GM23338 (cell line): ENCODE measurements at regions not wholly inside any gene's neighbourhood (a gene's known extent, or its start where the extent isn't known, plus 50 kb on each side); places are given as distances from the start of the nearest gene placed in this dataset.
"Not testable (repeated sequence)": the region's sequence is repeated elsewhere in the genome, so short reads cannot be mapped to it uniquely, and the experiment has no call there.

Experiments used
- ATAC-seq: fragments of 200-7000 bp; cut with Tn5 transposase; 3 replicates; pipeline ENCODE4 v1.9.1; 2020
- DNase-seq: peaks from one replicate; pipeline ENCODE4 v3.0.0-alpha.2; 2015; ENCODE audit warnings: low spot score
- H2AFZ ChIP-seq: fragments of 200-600 bp; sonication (generic); 2 replicates; pipeline ENCODE4 v1.8.0; 2016; ENCODE audit warnings: antibody characterized with exemption, mild to moderate bottlenecking, moderate library complexity
- H3F3A ChIP-seq: fragments of 200-600 bp; sonication (generic); replicated peaks from 2 replicates; pipeline ENCODE4 v1.8.0; 2017; ENCODE audit warnings: antibody characterized with exemption, mixed run types, low read depth
- H3K27ac ChIP-seq: fragments of 200-600 bp; sonication (generic); 2 replicates; pipeline ENCODE4 v1.6.1; 2016; ENCODE audit warnings: low read depth
- H3K27me3 ChIP-seq: fragments of 200-600 bp; sonication (generic); 2 replicates; pipeline ENCODE4 v1.8.0; 2016; ENCODE audit warnings: mild to moderate bottlenecking, mixed run types, moderate library complexity; ENCODE audit not compliant: insufficient read depth
- H3K36me3 ChIP-seq: fragments of 200-600 bp; sonication (generic); 2 replicates; pipeline ENCODE4 v1.8.0; 2016; ENCODE audit warnings: mild to moderate bottlenecking; ENCODE audit not compliant: insufficient read depth
- H3K4me1 ChIP-seq: fragments of 200-600 bp; sonication (generic); 2 replicates; pipeline ENCODE4 v1.8.0; 2016; ENCODE audit warnings: mild to moderate bottlenecking, moderate library complexity; ENCODE audit not compliant: insufficient read depth
- H3K4me2 ChIP-seq: fragments of 200-600 bp; sonication (generic); 2 replicates; pipeline ENCODE4 v1.7.1; 2017; ENCODE audit warnings: mixed run types
- H3K4me3 ChIP-seq: fragments of 200-600 bp; sonication (generic); 2 replicates; pipeline ENCODE4 v1.6.1; 2016; ENCODE audit warnings: mixed run types
- H3K79me2 ChIP-seq: fragments of 200-600 bp; sonication (generic); replicated peaks from 2 replicates; pipeline ENCODE4 v1.8.0; 2017; ENCODE audit warnings: mild to moderate bottlenecking; ENCODE audit not compliant: insufficient read depth
- H3K9me2 ChIP-seq: fragments of 200-600 bp; sonication (generic); 2 replicates; pipeline ENCODE4 v1.8.0; 2017; ENCODE audit not compliant: insufficient read depth
- H4K20me1 ChIP-seq: fragments of 200-600 bp; sonication (generic); replicated peaks from 2 replicates; pipeline ENCODE4 v1.8.0; 2017; ENCODE audit warnings: mild to moderate bottlenecking; ENCODE audit not compliant: insufficient read depth
- H3K27ac Mint-ChIP-seq: 2 replicates; pipeline ENCODE4 v1.8.0; 2020; ENCODE audit warnings: inconsistent platforms, mild to moderate bottlenecking, moderate library complexity, mixed read lengths
- H3K27me3 Mint-ChIP-seq: 3 replicates; pipeline ENCODE4 v1.8.0; 2022; ENCODE audit warnings: low read depth, mild to moderate bottlenecking, moderate library complexity, mixed read lengths, inconsistent platforms; ENCODE audit not compliant: insufficient read depth, poor library complexity
- H3K36me3 Mint-ChIP-seq: 3 replicates; pipeline ENCODE4 v1.8.0; 2021; ENCODE audit warnings: low read depth, mild to moderate bottlenecking, inconsistent platforms, moderate library complexity, mixed read lengths
- H3K4me1 Mint-ChIP-seq: 3 replicates; pipeline ENCODE4 v1.8.0; 2020; ENCODE audit warnings: mild to moderate bottlenecking, inconsistent platforms, mixed read lengths
- H3K4me3 Mint-ChIP-seq: 3 replicates; pipeline ENCODE4 v1.8.0; 2021; ENCODE audit warnings: moderate library complexity, mild to moderate bottlenecking, inconsistent platforms, mixed read lengths
- H3K9me3 Mint-ChIP-seq: 3 replicates; pipeline ENCODE4 v1.8.0; 2020; ENCODE audit warnings: moderate library complexity, mild to moderate bottlenecking, inconsistent platforms, mixed read lengths
- CREB1 ChIP-seq: fragments of 250-450 bp; sonication (Bioruptor Pico); IDR thresholded peaks from 2 replicates; pipeline ENCODE4 v1.5.0; 2020; ENCODE audit warnings: low read depth, mild to moderate bottlenecking, moderate library complexity
- CTCF ChIP-seq, 2 experiments: fragments of 200-600 bp in 1 of 2; sonication (generic) in 1 of 2; conservative IDR thresholded peaks; 2 replicates each; pipeline versions ENCODE4 v1.5.1 to v1.6.1; 2016 to 2017; ENCODE audit warnings: antibody characterized with exemption in 2 of 2, low read depth in 2 of 2, mild to moderate bottlenecking in 2 of 2, moderate library complexity in 1 of 2
- ETS1 ChIP-seq: IDR thresholded peaks from 2 replicates; pipeline ENCODE4 v1.6.1; 2016; ENCODE audit warnings: antibody characterized with exemption
- EZH2 ChIP-seq: fragments of 200-600 bp; sonication (generic); IDR thresholded peaks from one replicate; pipeline ENCODE4 v1.8.0; 2017; ENCODE audit warnings: antibody characterized with exemption, mild to moderate bottlenecking, low read depth; ENCODE audit not compliant: unreplicated experiment
- EZH2phosphoT487 ChIP-seq: fragments of 200-600 bp; sonication (generic); IDR thresholded peaks from one replicate; pipeline ENCODE4 v1.8.1; 2018; ENCODE audit warnings: antibody characterized with exemption; ENCODE audit not compliant: unreplicated experiment
- JUNB ChIP-seq: IDR thresholded peaks from one replicate; pipeline ENCODE4 v1.6.1; 2016; ENCODE audit warnings: antibody characterized with exemption; ENCODE audit not compliant: unreplicated experiment
- NANOG ChIP-seq: IDR thresholded peaks from 2 replicates; pipeline ENCODE4 v1.6.1; 2016; ENCODE audit warnings: antibody characterized with exemption, borderline replicate concordance
- POLR2AphosphoS5 ChIP-seq: IDR thresholded peaks from 2 replicates; pipeline ENCODE4 v1.6.1; 2016; ENCODE audit warnings: antibody characterized with exemption, low read depth
- REST ChIP-seq: IDR thresholded peaks from one replicate; pipeline ENCODE4 v1.6.1; 2018; ENCODE audit warnings: antibody characterized with exemption; ENCODE audit not compliant: unreplicated experiment
- STAT1 ChIP-seq: IDR thresholded peaks from one replicate; pipeline ENCODE4 v1.6.1; 2016; ENCODE audit warnings: antibody characterized with exemption; ENCODE audit not compliant: unreplicated experiment
- ZNF114 ChIP-seq: fragments of 250-450 bp; sonication (Bioruptor Pico); IDR thresholded peaks from 2 replicates; pipeline ENCODE4 v1.5.0; 2020; ENCODE audit warnings: mild to moderate bottlenecking, moderate library complexity
- ZNF331 ChIP-seq: fragments of 250-450 bp; sonication (Bioruptor Pico); IDR thresholded peaks from 2 replicates; pipeline ENCODE4 v1.5.0; 2020; ENCODE audit warnings: low read depth, mild to moderate bottlenecking, moderate library complexity
- ZNF462 ChIP-seq: fragments of 250-450 bp; sonication (Bioruptor Pico); IDR thresholded peaks from 2 replicates; pipeline ENCODE4 v1.5.0; 2020; ENCODE audit warnings: mild to moderate bottlenecking, moderate library complexity

- Histone ChIP-seq H3K36me3 (no peaks in the 10 kb centered on the region), H4K20me1 (no peaks in the 10 kb centered on the region), H3K27me3 (no peaks in the 10 kb centered on the region), H3K27ac (no peak overlapping the region), H3K9me2 (no peaks in the 10 kb centered on the region), H3K4me3 (no peak overlapping the region), H2AFZ (no peak overlapping the region), H3F3A (no peaks in the 10 kb centered on the region), H3K79me2 (no peaks in the 10 kb centered on the region), H3K4me2 (no peak overlapping the region), H3K4me1 (no peaks in the 10 kb centered on the region; the same call in 1 of the 2 replicates)
- Mint-ChIP-seq H3K4me1 (peaks cover 15% of the 10 kb centered on the region), H3K27ac (no peak overlapping the region), H3K9me3 (no peaks in the 10 kb centered on the region), H3K4me3 (no peak overlapping the region), H3K36me3 (no peaks in the 10 kb centered on the region), H3K27me3 (peaks cover 1% of the 10 kb centered on the region)
- no peak for DNase-seq
- no peak for ATAC-seq
- TF ChIP-seq ZNF331 (no peak), NANOG (no peak), CREB1 (no peak), CTCF (conservative IDR thresholded peaks at IDR 0.05; ENCODE audit: low read depth in 2 of 2) (no peak), JUNB (no peak), ETS1 (no peak), EZH2phosphoT487 (no peak), ZNF462 (no peak), POLR2AphosphoS5 (no peak), ZNF114 (CRISPR knock-in tag) (no peak), STAT1 (no peak), REST (no peak), EZH2 (no peak)
Observed at GRCh38 chr16:29116980-29117379, 132.1 kb downstream of the LAT start.

- H3K27ac Mint-ChIP-seq, H3K27me3 ChIP-seq, ATAC-seq, H3K4me3 ChIP-seq, DNase-seq, H3K27me3 Mint-ChIP-seq, H2AFZ ChIP-seq, H3K9me2 ChIP-seq, H3K4me3 Mint-ChIP-seq, H3K36me3 Mint-ChIP-seq, H3K36me3 ChIP-seq, H3K79me2 ChIP-seq, H3K4me2 ChIP-seq, H3K9me3 Mint-ChIP-seq, H3K27ac ChIP-seq, H4K20me1 ChIP-seq, H3K4me1 ChIP-seq, H3F3A ChIP-seq: not testable (repeated sequence)
- peaks cover 12% of the 10 kb centered on the region for H3K4me1 Mint-ChIP-seq
Observed at GRCh38 chr16:29116207-29116606, 131.4 kb downstream of the LAT start.
